ENCODE measurements at regions not wholly inside any gene's neighbourhood (a gene's known extent, or its start where the extent isn't known, plus 50 kb on each side); places are given as distances from the start of the nearest gene placed in this dataset.

- no peak overlapping the region for H3K27ac Mint-ChIP-seq
- 90 to 93% methylated on average over 8 to 13 of the region's 13 CpGs for WGBS, 2 experiments (ENCODE audit: insufficient coverage in 1 of 2, insufficient read length in 1 of 2)
Measured at GRCh38 chr14:36238666-36239363, 62.3 kb upstream of the PTCSC3 start.

GRCh38 chr14:36233217-36233616 is 56.7 kb upstream of the PTCSC3 start:
- no peak overlapping the region for H3K4me3 Mint-ChIP-seq
- no peaks in the 10 kb centered on the region for H3K9me3 Mint-ChIP-seq
- no peaks in the 10 kb centered on the region for H3K36me3 Mint-ChIP-seq (ENCODE audit: low read depth)

More at GRCh38 chr14:36238666-36239363, 62.3 kb upstream of the PTCSC3 start:
- H3K9me3 Mint-ChIP-seq = no peaks in the 10 kb centered on the region
- peaks cover 11% of the 10 kb centered on the region for H3K4me1 ChIP-seq (ENCODE audit: control insufficient read depth, insufficient read depth, low read length)
- no peaks in the 10 kb centered on the region for H3K36me3 Mint-ChIP-seq (ENCODE audit: low read depth)
- H3K36me3 ChIP-seq (ENCODE audit: control insufficient read depth, insufficient read depth, low read length) = no peaks in the 10 kb centered on the region
- no peak overlapping the region for H3K27ac ChIP-seq (ENCODE audit: low read depth, low read length)
- no peak overlapping the region for H3K9ac ChIP-seq (ENCODE audit: extremely low read depth, low read length, poor library complexity, severe bottlenecking)
- H3K9me3 ChIP-seq (ENCODE audit: control insufficient read depth, low read length) = no peaks in the 10 kb centered on the region
- H3K27me3 Mint-ChIP-seq (ENCODE audit: insufficient read depth) = no peaks in the 10 kb centered on the region
- H3K4me3 ChIP-seq (ENCODE audit: low read length) = no peak overlapping the region
- H3K27me3 ChIP-seq (ENCODE audit: control insufficient read depth, insufficient read depth, low read length, poor library complexity, severe bottlenecking) = no peaks in the 10 kb centered on the region
- H3K4me3 Mint-ChIP-seq = no peak overlapping the region
- TF ChIP-seq CTCF (conservative IDR thresholded peaks at IDR 0.05) = no peak
- peaks cover 37% of the 10 kb centered on the region for H3K4me1 Mint-ChIP-seq
- no peak for DNase-seq

GRCh38 chr14:36229262-36229661 is 52.7 kb upstream of the PTCSC3 start:
- DNase-seq = no peak
- H3K27me3 Mint-ChIP-seq (ENCODE audit: insufficient read depth) = peaks cover 5% of the 10 kb centered on the region
- H3K36me3 Mint-ChIP-seq (ENCODE audit: low read depth) = no peaks in the 10 kb centered on the region
- H3K27ac ChIP-seq (ENCODE audit: low read depth, low read length) = no peak overlapping the region
- H3K4me1 ChIP-seq (ENCODE audit: control insufficient read depth, insufficient read depth, low read length) = no peaks in the 10 kb centered on the region
- no peak overlapping the region for H3K9ac ChIP-seq (ENCODE audit: extremely low read depth, low read length, poor library complexity, severe bottlenecking)
- no peak overlapping the region for H3K4me3 Mint-ChIP-seq
- H3K27ac Mint-ChIP-seq = no peak overlapping the region
- no peak overlapping the region for H3K4me3 ChIP-seq (ENCODE audit: low read length)
- no peaks in the 10 kb centered on the region for H3K9me3 ChIP-seq (ENCODE audit: control insufficient read depth, low read length)
- no peaks in the 10 kb centered on the region for H3K9me3 Mint-ChIP-seq
- WGBS, 2 experiments (ENCODE audit: insufficient coverage in 1 of 2, insufficient read length in 1 of 2) = 85 to 92% methylated on average over 2 of the region's 2 CpGs
- H3K27me3 ChIP-seq (ENCODE audit: control insufficient read depth, insufficient read depth, low read length, poor library complexity, severe bottlenecking) = no peaks in the 10 kb centered on the region
- no peaks in the 10 kb centered on the region for H3K36me3 ChIP-seq (ENCODE audit: control insufficient read depth, insufficient read depth, low read length)
- TF ChIP-seq CTCF (conservative IDR thresholded peaks at IDR 0.05) = no peak
- H3K4me1 Mint-ChIP-seq = peaks cover 22% of the 10 kb centered on the region

More at GRCh38 chr14:36233217-36233616, 56.7 kb upstream of the PTCSC3 start:
- Histone ChIP-seq H3K4me3 (ENCODE audit: low read length) (no peak overlapping the region), H3K27ac (ENCODE audit: low read depth, low read length) (no peak overlapping the region), H3K9ac (ENCODE audit: extremely low read depth, low read length, poor library complexity, severe bottlenecking) (no peak overlapping the region), H3K27me3 (ENCODE audit: control insufficient read depth, insufficient read depth, low read length, poor library complexity, severe bottlenecking) (no peaks in the 10 kb centered on the region), H3K9me3 (ENCODE audit: control insufficient read depth, low read length) (no peaks in the 10 kb centered on the region), H3K4me1 (ENCODE audit: control insufficient read depth, insufficient read depth, low read length) (no peaks in the 10 kb centered on the region), H3K36me3 (ENCODE audit: control insufficient read depth, insufficient read depth, low read length) (no peaks in the 10 kb centered on the region)
- Mint-ChIP-seq H3K27me3 (ENCODE audit: insufficient read depth) (peaks cover 2% of the 10 kb centered on the region), H3K4me1 (peaks cover 20% of the 10 kb centered on the region), H3K27ac (no peak overlapping the region)
- DNase-seq = no peak
- TF ChIP-seq CTCF (conservative IDR thresholded peaks at IDR 0.05) = no peak
